ENCODE measurements at regions not wholly inside any gene's neighbourhood (a gene's known extent, or its start where the extent isn't known, plus 50 kb on each side); places are given as distances from the start of the nearest gene placed in this dataset.

GRCh38 chr2:147037048-147037447 lies 807.8 kb upstream of the ACVR2A start:
- TF ChIP-seq CTCF (IDR thresholded peaks at IDR 0.05; ENCODE audit: control insufficient read depth, extremely low read depth, insufficient read depth): no peak
- H3K4me3 ChIP-seq (ENCODE audit: low read depth, low read length): no peak overlapping the region
- no peak for DNase-seq (ENCODE audit: low read depth)

GRCh38 chr2:147033044-147033443 lies 811.8 kb upstream of the ACVR2A start:
- no peak for DNase-seq (ENCODE audit: low read depth)
- no peak overlapping the region for H3K4me3 ChIP-seq (ENCODE audit: low read depth, low read length)
- TF ChIP-seq CTCF (IDR thresholded peaks at IDR 0.05; ENCODE audit: control insufficient read depth, extremely low read depth, insufficient read depth): no peak

GRCh38 chr2:147031897-147032296 lies 812.9 kb upstream of the ACVR2A start:
- no peak for TF ChIP-seq CTCF (IDR thresholded peaks at IDR 0.05; ENCODE audit: control insufficient read depth, extremely low read depth, insufficient read depth)
- H3K4me3 ChIP-seq (ENCODE audit: low read depth, low read length): no peak overlapping the region
- DNase-seq (ENCODE audit: low read depth): no peak

- DNase-seq (ENCODE audit: low read depth): peak; percentile 57
- no peak overlapping the region; the same call in 1 of the 2 replicates for H3K4me3 ChIP-seq (ENCODE audit: low read depth, low read length)
Measured at GRCh38 chr2:147030966-147031720, 813.7 kb upstream of the ACVR2A start.

GRCh38 chr2:147027436-147027835 lies 817.4 kb upstream of the ACVR2A start:
- no peak for DNase-seq (ENCODE audit: low read depth)
- TF ChIP-seq CTCF (IDR thresholded peaks at IDR 0.05; ENCODE audit: control insufficient read depth, extremely low read depth, insufficient read depth): no peak
- H3K4me3 ChIP-seq (ENCODE audit: low read depth, low read length): no peak overlapping the region

More at GRCh38 chr2:147030966-147031720, 813.7 kb upstream of the ACVR2A start:
- no peak for TF ChIP-seq CTCF (IDR thresholded peaks at IDR 0.05; ENCODE audit: control insufficient read depth, extremely low read depth, insufficient read depth)

- TF ChIP-seq CTCF (IDR thresholded peaks at IDR 0.05; ENCODE audit: control insufficient read depth, extremely low read depth, insufficient read depth): no peak
- no peak overlapping the region for H3K4me3 ChIP-seq (ENCODE audit: low read depth, low read length)
- DNase-seq (ENCODE audit: low read depth): no peak
Measured at GRCh38 chr2:147026664-147027295, 818.0 kb upstream of the ACVR2A start.
